IMR-90 (cell line): ENCODE measurements at regions not wholly inside any gene's neighbourhood (a gene's known extent, or its start where the extent isn't known, plus 50 kb on each side); places are given as distances from the start of the nearest gene placed in this dataset.

Experiments used
- ATAC-seq: fragments of 200-7000 bp; cut with Tn5 transposase; 2 replicates; pipeline ENCODE4 v1.9.1; 2020; ENCODE audit warnings: low read depth, mild to moderate bottlenecking, moderate library complexity
- BruUV-seq: library from RNA; stranded (reverse); fragments of 400-500 nt; replicated peaks from 2 replicates; lab custom pipeline; 2021; lab: Mats Ljungman, UMichigan
- CTCF ChIA-PET: fragments of 300-600 bp; formaldehyde crosslinking; extraction: SDS; loops from one replicate; lab custom pipeline; 2021; ENCODE audit warnings: antibody characterized with exemption; lab: Yijun Ruan, JAX
- POLR2A ChIA-PET: fragments of 300-600 bp; sonication (Branson Sonifier 250); formaldehyde crosslinking; loops from one replicate; lab custom pipeline; 2022; ENCODE audit warnings: antibody characterized with exemption; ENCODE audit not compliant: unreplicated experiment; lab: Charles Lee
- DNase-seq: peaks from one replicate; pipeline ENCODE4 v3.0.0; 2013
- H2AFZ ChIP-seq: replicated peaks from 2 replicates; pipeline ENCODE3; 2013; ENCODE audit warnings: low read length, mild to moderate bottlenecking; ENCODE audit not compliant: poor library complexity
- H2AK5ac ChIP-seq: 2 replicates; pipeline ENCODE4 v1.6.1; 2013; ENCODE audit warnings: low read depth, low read length, inconsistent platforms
- H2AK9ac ChIP-seq: replicated peaks from 2 replicates; pipeline ENCODE3; 2013; ENCODE audit warnings: mild to moderate bottlenecking, low read depth, low read length, moderate library complexity; ENCODE audit not compliant: poor library complexity
- H2BK120ac ChIP-seq: 2 replicates; pipeline ENCODE4 v1.6.1; 2013; ENCODE audit warnings: low read depth, low read length, inconsistent platforms
- H2BK15ac ChIP-seq: 3 replicates; pipeline ENCODE4 v1.6.1; 2013; ENCODE audit warnings: low read depth, low read length, inconsistent platforms
- H2BK20ac ChIP-seq: 2 replicates; pipeline ENCODE4 v1.6.1; 2013; ENCODE audit warnings: low read depth, mild to moderate bottlenecking, inconsistent platforms, low read length, moderate library complexity
- H2BK5ac ChIP-seq: 2 replicates; pipeline ENCODE4 v1.6.1; 2013; ENCODE audit warnings: mild to moderate bottlenecking, low read depth, low read length, inconsistent platforms; ENCODE audit not compliant: poor library complexity, severe bottlenecking
- H3K14ac ChIP-seq: replicated peaks from 2 replicates; pipeline ENCODE4 v1.6.1; 2013; ENCODE audit warnings: low read depth, low read length, inconsistent platforms
- H3K18ac ChIP-seq: 2 replicates; pipeline ENCODE4 v1.6.1; 2013; ENCODE audit warnings: low read depth, low read length, control low read depth
- H3K23ac ChIP-seq: 2 replicates; pipeline ENCODE4 v1.6.1; 2013; ENCODE audit warnings: low read depth, low read length, inconsistent platforms
- H3K27ac ChIP-seq: 2 replicates; pipeline ENCODE4 v1.5.1; 2013; ENCODE audit warnings: mild to moderate bottlenecking, control low read depth, low read length; ENCODE audit not compliant: insufficient read depth
- H3K27me3 ChIP-seq: 2 replicates; pipeline ENCODE4 v1.6.1; 2013; ENCODE audit warnings: low read length; ENCODE audit not compliant: control insufficient read depth, insufficient read depth
- H3K36me3 ChIP-seq: 2 replicates; pipeline ENCODE4 v1.6.1; 2013; ENCODE audit warnings: low read length, mixed read lengths; ENCODE audit not compliant: control insufficient read depth, insufficient read depth
- H3K4ac ChIP-seq: 2 replicates; pipeline ENCODE4 v1.6.1; 2013; ENCODE audit warnings: low read depth, low read length, inconsistent platforms
- H3K4me1 ChIP-seq: 2 replicates; pipeline ENCODE4 v1.6.1; 2013; ENCODE audit warnings: low read length, mixed read lengths; ENCODE audit not compliant: control insufficient read depth, insufficient read depth
- H3K4me2 ChIP-seq: 2 replicates; pipeline ENCODE4 v1.6.1; 2013; ENCODE audit warnings: low read depth, mild to moderate bottlenecking, control low read depth, low read length, moderate library complexity
- H3K4me3 ChIP-seq: 2 replicates; pipeline ENCODE4 v1.5.1; 2013; ENCODE audit warnings: low read depth, mild to moderate bottlenecking, control low read depth, low read length, moderate library complexity; ENCODE audit not compliant: insufficient read depth
- H3K56ac ChIP-seq: 2 replicates; pipeline ENCODE4 v1.6.1; 2013; ENCODE audit warnings: low read length, inconsistent platforms; ENCODE audit not compliant: insufficient read depth; ENCODE audit errors: extremely low read depth
- H3K79me1 ChIP-seq, 2 experiments: 2 replicates each; pipeline ENCODE4 v1.6.1; 2013; ENCODE audit warnings: low read length in 2 of 2, inconsistent platforms in 1 of 2, low read depth in 1 of 2
- H3K9ac ChIP-seq: 2 replicates; pipeline ENCODE4 v1.6.1; 2013; ENCODE audit warnings: low read depth, low read length, control low read depth
- H3K9me1 ChIP-seq: 2 replicates; pipeline ENCODE4 v1.6.1; 2013; ENCODE audit warnings: low read length, inconsistent platforms; ENCODE audit not compliant: insufficient read depth
- H3K9me3 ChIP-seq: 2 replicates; pipeline ENCODE4 v1.6.1; 2013; ENCODE audit warnings: low read length; ENCODE audit not compliant: control insufficient read depth, insufficient read depth
- H4K20me1 ChIP-seq: 2 replicates; pipeline ENCODE4 v1.6.1; 2013; ENCODE audit warnings: low read length, inconsistent platforms; ENCODE audit not compliant: insufficient read depth
- H4K5ac ChIP-seq: 2 replicates; pipeline ENCODE4 v1.6.1; 2013; ENCODE audit warnings: mild to moderate bottlenecking, low read depth, low read length, control low read depth
- H4K8ac ChIP-seq, 2 experiments: 2 replicates each; pipeline ENCODE4 v1.6.1; 2013; ENCODE audit warnings: low read depth in 2 of 2, low read length in 2 of 2, control low read depth in 1 of 2, inconsistent platforms in 1 of 2
- H4K91ac ChIP-seq: 2 replicates; pipeline ENCODE4 v1.6.1; 2013; ENCODE audit warnings: low read depth, low read length, inconsistent platforms; ENCODE audit not compliant: insufficient read depth
- MAFK ChIP-seq: IDR thresholded peaks from 2 replicates; pipeline ENCODE4 v1.6.1; 2012; ENCODE audit warnings: low read depth, low read length, improper control_type of control experiment
- NFE2L2 ChIP-seq: fragments of 150-350 bp; IDR thresholded peaks from 2 replicates; pipeline ENCODE4 v1.6.1; 2016; ENCODE audit warnings: low read depth, mild to moderate bottlenecking, low read length
- POLR2A ChIP-seq: IDR thresholded peaks from 2 replicates; pipeline ENCODE4 v1.6.1; 2012; ENCODE audit warnings: mild to moderate bottlenecking, low read depth, low read length
- RFX5 ChIP-seq: IDR thresholded peaks from 2 replicates; pipeline ENCODE4 v1.8.0; 2012; ENCODE audit warnings: low read depth, mild to moderate bottlenecking, low read length, moderate library complexity
- SMC3 ChIP-seq: fragments of 150-350 bp; IDR thresholded peaks from 2 replicates; pipeline ENCODE4 v1.6.1; 2016; ENCODE audit warnings: low read depth, mild to moderate bottlenecking, antibody characterized with exemption, low read length, moderate library complexity
- WGBS, 2 experiments: methylation state at CpG; one replicate each; pipeline versions ENCODE4 v1.1.5 to v1.1.7; 2013; ENCODE audit warnings: missing lambda C conversion rate in 2 of 2; ENCODE audit not compliant: insufficient read length in 1 of 2; ENCODE audit errors: extremely low coverage in 2 of 2; 5-methylcytosine and 5-hydroxymethylcytosine counted together
- dilution Hi-C: fragments of 300-500 bp; cut with HindIII; formaldehyde crosslinking; loops from one replicate; pipeline ENCODE4 v1.14.3; 2018; ENCODE audit warnings: low sequenced_read_pairs; ENCODE audit not compliant: unreplicated experiment
- in situ Hi-C: fragments of 300-500 bp; cut with MboI; formaldehyde crosslinking; loops from 3 replicates; pipeline ENCODE4 v1.14.3; 2019; ENCODE audit warnings: low sequenced_read_pairs, inconsistent platforms, mixed read lengths
- intact Hi-C: fragments of 100-400 bp; cut with micrococcal nuclease; formaldehyde crosslinking; loops from 2 replicates; pipeline ENCODE4 v1.10.0; 2022

DNA sequence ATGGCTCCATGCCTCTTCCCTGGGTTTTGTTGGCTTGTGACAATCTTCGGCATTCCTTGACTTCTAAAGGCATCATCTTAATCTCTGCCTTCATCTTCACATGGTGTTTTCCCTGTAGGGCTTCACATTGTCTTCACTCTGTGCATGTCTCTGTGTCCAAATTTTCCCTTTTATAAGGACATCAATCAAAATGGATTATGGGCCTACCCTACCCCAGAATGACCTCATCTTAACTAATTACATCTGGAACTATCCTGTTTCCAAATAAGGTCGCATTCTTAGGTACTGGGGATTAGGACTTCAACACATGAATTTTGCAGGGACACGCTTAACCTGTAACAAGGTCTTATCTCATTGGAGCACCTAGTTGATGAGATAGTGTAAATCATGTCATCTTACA is 290.3 kb upstream of the KLF12 start:
- no peak overlapping the region for H3K56ac ChIP-seq
- H4K8ac ChIP-seq = no peak overlapping the region
- H2AK9ac ChIP-seq = no peak overlapping the region
- H4K91ac ChIP-seq = no peak overlapping the region
- no peak overlapping the region for H2BK5ac ChIP-seq
- H4K5ac ChIP-seq = no peak overlapping the region
- TF ChIP-seq NFE2L2 = no peak
- no peak for TF ChIP-seq SMC3
- TF ChIP-seq RFX5 = no peak
- no peak for TF ChIP-seq POLR2A
- TF ChIP-seq MAFK = no peak
- H2BK20ac ChIP-seq = no peak overlapping the region
- no peaks in the 10 kb centered on the region; the same call in 1 of the 2 replicates for H3K27me3 ChIP-seq
- no peaks in the 10 kb centered on the region for H3K79me1 ChIP-seq
- H2BK120ac ChIP-seq = no peak overlapping the region
- H3K18ac ChIP-seq = no peak overlapping the region
- no peaks in the 10 kb centered on the region for H4K20me1 ChIP-seq
- no peak overlapping the region for H2BK15ac ChIP-seq
- no peak overlapping the region for H3K4ac ChIP-seq
- BruUV-seq = no TSS peak
- no peak overlapping the region for H3K14ac ChIP-seq
- ChIA-PET POLR2A (no interaction called here), CTCF (no interaction called here)
- dilution Hi-C loops = no loop called here
- H3K4me1 ChIP-seq = no peaks in the 10 kb centered on the region
- no peaks in the 10 kb centered on the region for H3K9me1 ChIP-seq
- no peak for DNase-seq
- H3K9me3 ChIP-seq = no peaks in the 10 kb centered on the region
- no peak overlapping the region for H3K4me2 ChIP-seq
- H2AFZ ChIP-seq = no peak overlapping the region
- H3K23ac ChIP-seq = no peak overlapping the region
- in situ Hi-C loops = no loop called here
- no peak overlapping the region for H2AK5ac ChIP-seq
- no peak for ATAC-seq
- H3K36me3 ChIP-seq = no peaks in the 10 kb centered on the region
- no peak overlapping the region for H3K27ac ChIP-seq
- H3K9ac ChIP-seq = no peak overlapping the region
- intact Hi-C loops = no loop called here
- no CpG with 5 or more reads among the region's 3 CpGs for WGBS, 2 experiments
- H3K4me3 ChIP-seq = no peak overlapping the region
